T-helper 1 cell treated with Interleukin-12 subunit alpha and Interleukin-12 subunit beta and Interleukin-4 antibody, amounts not matched to agents 30 ng/mL and 1 ng/mL, for 36 hours (primary cell): ENCODE measurements at regions not wholly inside any gene's neighbourhood (a gene's known extent, or its start where the extent isn't known, plus 50 kb on each side); places are given as distances from the start of the nearest gene placed in this dataset.

Experiments used
- intact Hi-C: fragments of 100-400 bp; cut with micrococcal nuclease; formaldehyde crosslinking; loops from one replicate; pipeline ENCODE4 v1.15.1; 2024

GRCh38 chr18:77983270-77983669 lies 733.6 kb downstream of the GALR1 start:
- intact Hi-C loops = no loop called here

DNA sequence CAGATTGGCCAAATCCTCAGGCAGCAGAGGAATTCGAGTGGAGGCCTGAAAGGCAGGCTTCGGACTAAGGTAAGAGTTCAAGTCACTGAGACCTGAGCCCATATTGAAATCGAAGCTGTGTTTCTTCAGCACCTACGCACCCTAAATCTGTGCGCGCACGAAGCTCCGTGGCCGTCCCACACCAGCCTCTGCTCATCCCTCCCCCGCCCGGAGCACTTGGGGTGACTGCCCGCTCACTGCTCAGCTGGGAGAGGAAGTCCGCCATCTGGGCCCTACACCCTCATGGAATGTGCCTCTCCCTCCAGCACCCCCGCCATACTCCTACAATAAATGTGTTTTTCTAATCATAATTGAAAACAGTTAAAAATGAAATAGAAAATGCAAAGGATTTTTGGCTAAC lies 734.5 kb downstream of the GALR1 start:
- intact Hi-C loops = no loop called here

DNA sequence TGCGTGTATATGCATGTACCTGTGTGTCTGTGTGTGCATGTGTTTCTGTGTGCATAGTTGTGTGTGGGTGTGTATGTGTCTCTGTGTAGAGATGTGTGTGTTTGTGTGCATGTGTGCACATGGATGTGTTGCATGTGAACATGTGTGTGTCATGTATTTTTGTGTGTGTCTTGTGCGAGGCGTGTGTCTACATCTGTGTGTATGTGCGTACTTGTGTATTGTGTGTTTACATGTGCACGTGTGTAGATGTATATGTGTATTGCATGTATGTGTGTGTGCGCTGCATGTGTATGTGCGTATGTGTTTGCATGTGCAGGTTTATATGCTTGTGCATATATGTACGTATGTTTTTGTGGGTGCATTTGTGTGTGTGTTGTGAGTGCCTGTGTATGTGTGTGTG lies 735.2 kb downstream of the GALR1 start:
- intact Hi-C loops = no loop called here

DNA sequence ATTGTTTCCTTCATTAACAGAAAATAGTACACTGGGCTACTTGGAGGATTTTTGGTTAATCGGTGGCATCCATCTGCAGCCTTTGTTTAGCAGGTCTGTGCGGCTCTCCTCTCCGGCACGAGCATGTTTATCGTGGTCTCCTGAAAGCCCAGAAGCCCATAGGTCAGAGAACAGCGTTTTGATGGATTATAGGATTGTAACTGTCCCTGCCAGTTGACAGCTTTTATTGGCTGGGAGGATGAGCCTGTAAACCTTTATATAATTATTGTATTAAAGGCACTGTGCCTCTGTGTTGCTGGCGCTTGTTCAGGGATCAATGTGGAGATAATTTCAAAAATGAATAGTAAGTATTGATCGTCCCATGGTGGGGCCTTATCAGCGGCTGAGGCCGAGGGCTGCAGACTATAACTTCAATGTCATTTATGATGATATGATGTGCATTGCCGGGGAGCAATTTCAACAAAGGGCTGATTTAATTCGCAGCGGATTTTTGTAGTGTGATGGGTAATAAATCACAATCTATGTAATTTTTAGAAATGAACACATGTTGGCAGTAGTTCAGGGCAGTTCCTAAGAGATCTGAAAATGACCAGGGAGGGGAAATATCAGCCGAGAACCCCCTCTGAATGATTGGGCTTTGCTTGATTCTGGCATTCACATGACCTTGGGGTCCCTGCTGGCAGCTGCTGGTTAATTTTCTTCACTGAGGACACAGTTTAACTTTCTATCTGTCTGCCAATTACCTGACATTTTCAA lies 736.1 kb downstream of the GALR1 start:
- intact Hi-C loops = no loop called here

DNA sequence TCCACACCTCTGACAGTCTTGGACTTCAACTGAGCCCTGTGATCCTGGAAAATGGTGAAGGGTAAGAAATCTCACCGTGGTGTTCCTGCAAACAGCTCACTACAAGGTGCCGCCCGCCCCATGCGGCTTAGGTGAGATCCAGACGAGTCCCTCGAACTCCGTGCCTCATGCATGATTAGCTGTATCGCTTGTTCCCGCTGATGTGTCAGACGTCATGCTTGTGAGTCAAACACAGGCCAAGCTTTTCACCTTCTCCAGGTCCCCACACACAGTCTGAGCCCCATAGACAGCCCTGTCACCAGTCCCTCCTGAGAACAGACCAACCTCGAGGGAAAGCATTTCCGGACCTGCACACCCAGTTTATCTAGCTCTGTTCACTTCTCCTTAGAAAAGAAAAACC lies 740.5 kb downstream of the GALR1 start:
- intact Hi-C loops = no loop called here

GRCh38 chr18:77990901-77991300 lies 741.3 kb downstream of the GALR1 start:
- intact Hi-C loops = no loop called here

- intact Hi-C loops = no loop called here
Measured at GRCh38 chr18:77992057-77992456, 742.4 kb downstream of the GALR1 start.

- intact Hi-C loops = no loop called here
Measured at GRCh38 chr18:77993188-77993981, 743.7 kb downstream of the GALR1 start.

DNA sequence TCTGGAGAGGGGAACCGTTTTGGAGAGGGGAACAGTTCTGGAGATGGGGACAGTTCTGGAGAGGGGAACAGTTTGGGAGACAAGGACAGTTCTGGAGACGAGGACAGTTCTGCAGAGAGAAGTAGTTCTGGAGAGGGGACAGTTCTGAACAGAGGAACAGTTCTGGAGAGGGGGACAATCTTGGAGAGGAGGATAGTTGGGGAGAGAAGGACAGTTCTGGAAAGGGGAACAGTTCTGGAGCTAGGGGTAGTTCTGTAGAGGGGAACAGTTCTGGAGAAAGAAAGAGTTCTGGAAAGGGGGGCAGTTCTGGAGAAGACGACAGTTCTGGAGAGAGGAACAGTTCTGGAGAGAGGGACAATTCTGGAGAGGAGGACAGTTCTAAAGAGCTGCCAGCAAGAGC lies 745.9 kb downstream of the GALR1 start:
- intact Hi-C loops = no loop called here

DNA sequence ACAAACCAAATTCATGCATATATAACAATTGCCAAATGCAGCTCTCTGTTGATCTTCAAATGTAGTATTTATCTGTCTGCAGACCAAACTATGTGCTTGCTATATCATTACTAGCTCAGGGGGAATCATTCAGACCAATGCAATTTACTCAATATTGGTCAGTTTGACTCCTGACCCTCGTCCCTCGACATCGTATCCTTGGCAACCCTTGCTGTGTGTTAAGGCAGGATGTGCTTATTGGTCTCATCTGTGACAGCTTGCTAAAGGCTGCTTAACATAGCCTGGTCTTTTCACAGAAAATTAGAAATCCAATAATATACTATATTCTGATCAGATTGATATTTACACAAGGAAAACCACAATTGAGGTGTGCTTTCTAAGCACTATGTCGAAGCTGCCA lies 747.1 kb downstream of the GALR1 start:
- intact Hi-C loops = no loop called here

GRCh38 chr18:78001811-78002210 lies 752.2 kb downstream of the GALR1 start:
- intact Hi-C loops = no loop called here

- intact Hi-C loops = no loop called here
Measured at GRCh38 chr18:78006006-78006773, 756.5 kb downstream of the GALR1 start.

GRCh38 chr18:78006774-78007260 lies 757.2 kb downstream of the GALR1 start:
- intact Hi-C loops = no loop called here

DNA sequence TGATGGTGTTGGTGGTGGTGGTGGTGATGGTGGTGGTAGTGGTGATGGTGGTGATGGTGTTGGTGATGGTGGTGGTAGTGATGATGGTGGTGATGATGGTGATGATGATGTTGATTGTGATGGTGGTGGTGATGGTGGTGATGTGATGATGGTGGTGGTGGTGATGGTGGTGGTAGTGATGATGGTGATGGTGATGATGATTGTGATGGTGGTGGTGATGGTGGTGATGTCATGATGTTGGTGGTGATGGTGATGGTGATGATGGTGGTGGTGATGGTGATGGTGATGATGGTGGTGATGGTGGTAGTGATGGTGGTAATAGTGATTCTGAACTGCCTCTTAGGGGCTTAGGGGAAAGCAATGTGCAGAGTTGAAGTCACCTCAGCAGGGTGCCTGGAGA lies 760.7 kb downstream of the GALR1 start:
- intact Hi-C loops = no loop called here

DNA sequence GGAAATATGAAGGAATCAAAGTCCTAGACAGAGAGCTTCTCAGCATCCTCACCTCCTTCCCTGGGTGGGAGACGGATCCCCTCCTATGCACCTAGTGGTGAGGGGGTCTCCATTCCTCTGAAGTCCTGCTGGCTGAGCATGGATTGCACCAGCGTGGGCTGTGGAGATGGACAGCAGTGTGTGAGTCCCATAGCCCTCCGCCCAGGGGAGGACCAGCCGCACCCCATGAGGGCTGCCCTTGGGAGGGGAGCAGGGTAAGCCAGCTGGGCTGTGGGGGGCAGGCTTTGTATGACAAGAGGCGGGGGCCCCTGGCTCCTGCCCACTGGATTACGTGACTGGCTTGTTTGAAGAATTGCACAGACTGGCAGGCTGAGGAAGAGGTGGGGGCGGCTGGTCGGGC lies 768.2 kb downstream of the GALR1 start:
- intact Hi-C loops = no loop called here

DNA sequence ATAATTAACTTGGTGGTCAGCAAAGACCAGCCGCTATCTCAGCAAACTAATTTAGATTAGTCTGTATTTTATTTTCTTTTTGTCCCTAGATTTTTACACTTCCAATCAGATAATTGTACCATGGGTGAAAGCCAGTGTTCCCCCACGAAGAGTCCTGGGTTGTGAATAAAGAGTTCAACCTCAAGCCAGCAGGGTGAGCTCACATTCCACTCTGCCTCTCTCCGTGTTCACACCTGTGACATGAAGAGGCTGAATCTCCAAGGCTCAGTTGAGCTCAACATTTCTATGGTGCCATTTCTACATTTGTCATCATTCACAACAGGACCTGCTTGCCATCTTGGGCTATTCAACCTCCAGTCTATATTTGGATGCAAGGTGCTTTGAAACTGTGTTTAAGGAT lies 771.5 kb downstream of the GALR1 start:
- intact Hi-C loops = no loop called here

- intact Hi-C loops = no loop called here
Measured at GRCh38 chr18:78031589-78031988, 781.9 kb downstream of the GALR1 start.

- intact Hi-C loops = no loop called here
Measured at GRCh38 chr18:78031991-78032390, 782.3 kb downstream of the GALR1 start.

- intact Hi-C loops = no loop called here
Measured at GRCh38 chr18:78032574-78032973, 782.9 kb downstream of the GALR1 start.

DNA sequence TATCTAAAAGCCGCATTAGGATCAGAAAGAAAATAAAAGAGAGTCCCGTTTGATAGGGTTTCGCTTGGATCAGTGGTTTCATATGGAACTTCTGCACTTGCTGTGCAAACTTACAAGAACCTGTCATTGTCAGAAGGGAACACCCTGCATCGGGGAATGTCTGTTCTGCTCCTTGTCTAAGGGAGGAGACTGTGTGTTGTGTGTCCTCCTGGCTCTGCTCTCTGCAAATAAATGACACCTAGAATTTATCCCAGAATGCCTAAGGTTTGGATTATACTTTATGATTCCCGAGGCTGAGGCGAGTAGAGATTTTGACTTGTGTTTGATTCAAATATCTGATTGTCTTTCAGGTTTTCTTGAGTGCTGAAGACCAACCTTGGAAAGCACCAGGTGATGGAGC lies 785.1 kb downstream of the GALR1 start:
- intact Hi-C loops = no loop called here

DNA sequence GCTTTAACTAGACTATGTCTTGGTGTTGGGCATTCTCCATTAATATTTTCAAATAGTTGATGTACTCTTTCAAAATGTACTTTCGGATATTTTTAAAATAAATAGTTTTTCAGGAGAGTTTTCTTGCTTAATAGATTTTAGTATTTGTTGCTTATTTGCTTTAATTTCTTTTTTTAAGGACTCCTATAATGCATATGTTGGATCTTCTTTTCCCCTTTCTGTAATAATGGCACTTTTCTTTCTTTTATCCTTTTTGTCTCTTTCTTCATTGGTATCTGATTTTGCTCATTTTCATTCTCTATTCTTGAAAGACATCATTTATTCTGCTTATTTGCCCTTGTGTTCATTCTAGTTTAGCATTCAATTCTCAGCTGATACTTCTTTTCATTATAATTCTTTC lies 791.6 kb downstream of the GALR1 start:
- intact Hi-C loops = no loop called here

DNA sequence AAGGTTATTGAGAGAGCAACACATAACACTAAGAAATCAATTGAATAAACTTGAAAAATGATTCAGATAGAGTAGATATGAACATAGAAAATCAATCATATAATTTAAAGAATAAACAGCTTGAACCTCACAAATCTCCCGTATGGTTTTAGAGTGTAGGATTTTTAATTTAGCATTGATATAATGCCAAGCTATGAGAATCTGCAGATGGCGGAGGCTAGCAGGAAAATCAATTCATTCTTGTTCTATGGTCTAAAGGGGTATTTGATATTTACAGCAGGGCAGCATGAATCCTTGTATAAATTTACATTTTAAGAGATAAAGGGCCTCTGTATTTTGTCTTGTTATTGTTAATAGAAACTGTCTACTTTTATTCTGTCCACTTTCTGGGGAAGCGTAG lies 797.0 kb downstream of the GALR1 start:
- intact Hi-C loops = no loop called here
